Neural progenitor cell (in vitro differentiated cells): ENCODE measurements at regions not wholly inside any gene's neighbourhood (a gene's known extent, or its start where the extent isn't known, plus 50 kb on each side); places are given as distances from the start of the nearest gene placed in this dataset.

ENCODE experiments used
- CTCF ChIP-seq: fragments of 200-600 bp; sonication (generic); IDR thresholded peaks from 2 replicates; pipeline ENCODE4 v1.5.1; 2017; ENCODE audit warnings: antibody characterized with exemption, mild to moderate bottlenecking
- EZH2 ChIP-seq: fragments of 200-600 bp; sonication (generic); IDR thresholded peaks from 2 replicates; pipeline ENCODE4 v1.6.1; 2017; ENCODE audit warnings: antibody characterized with exemption, mild to moderate bottlenecking, moderate library complexity

DNA sequence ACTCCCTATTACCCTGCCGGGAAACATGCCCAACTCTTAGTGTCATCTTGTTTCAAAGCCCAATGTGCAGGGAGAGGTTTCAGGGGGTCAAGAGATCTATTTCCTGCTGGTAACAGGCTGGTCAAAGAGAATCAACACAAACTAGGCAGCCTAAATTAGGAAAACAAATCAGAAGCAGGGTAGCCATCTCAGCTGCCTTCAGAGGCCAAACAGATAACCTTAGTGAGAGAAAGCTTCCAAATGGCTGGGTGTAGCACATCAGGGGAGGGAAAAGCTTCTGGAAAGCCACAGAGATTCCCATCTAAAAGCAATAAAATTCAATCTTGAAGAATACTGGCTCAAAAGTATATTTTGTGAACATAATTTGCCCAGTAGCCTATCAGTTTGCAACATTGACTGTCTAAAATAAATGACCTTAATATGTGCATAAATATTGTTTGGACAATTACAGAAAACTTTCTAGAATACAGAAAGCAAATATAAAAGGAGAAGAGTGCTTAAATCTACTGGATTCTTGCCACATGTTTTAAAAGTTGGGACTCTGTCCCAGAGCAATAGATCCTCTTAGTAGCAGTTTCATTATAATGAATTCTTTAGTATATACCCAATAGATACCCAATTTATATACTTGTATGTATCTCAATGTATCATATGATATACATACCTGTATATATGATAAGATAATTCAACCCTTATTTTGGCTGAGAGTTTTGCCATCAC is 371.9 kb upstream of the RARB start:
- no peak for TF ChIP-seq CTCF
- no peak for TF ChIP-seq EZH2
